HG02840 (cell line): ENCODE measurements at regions not wholly inside any gene's neighbourhood (a gene's known extent, or its start where the extent isn't known, plus 50 kb on each side); places are given as distances from the start of the nearest gene placed in this dataset.
"Not testable (repeated sequence)": the region's sequence is repeated elsewhere in the genome, so short reads cannot be mapped to it uniquely, and the experiment has no call there.

Experiments
- ATAC-seq: cut with Tn5 transposase; IDR thresholded peaks from one replicate; pipeline ENCODE4 v1.9.1; 2021; ENCODE audit warnings: mild to moderate bottlenecking, moderate library complexity, moderate number of reproducible peaks; ENCODE audit not compliant: unreplicated experiment, low FRiP score

- ATAC-seq = no peak
These were observed 480.0 kb upstream of the ZEB2 start for GRCh38 chr2:144999936-145000335.

- no peak for ATAC-seq
These were observed 479.4 kb upstream of the ZEB2 start for GRCh38 chr2:144999071-144999875.

GRCh38 chr2:144998435-144998834, 478.5 kb upstream of the ZEB2 start:
- no peak for ATAC-seq

GRCh38 chr2:144996225-144996795, 476.4 kb upstream of the ZEB2 start:
- ATAC-seq = no peak

DNA sequence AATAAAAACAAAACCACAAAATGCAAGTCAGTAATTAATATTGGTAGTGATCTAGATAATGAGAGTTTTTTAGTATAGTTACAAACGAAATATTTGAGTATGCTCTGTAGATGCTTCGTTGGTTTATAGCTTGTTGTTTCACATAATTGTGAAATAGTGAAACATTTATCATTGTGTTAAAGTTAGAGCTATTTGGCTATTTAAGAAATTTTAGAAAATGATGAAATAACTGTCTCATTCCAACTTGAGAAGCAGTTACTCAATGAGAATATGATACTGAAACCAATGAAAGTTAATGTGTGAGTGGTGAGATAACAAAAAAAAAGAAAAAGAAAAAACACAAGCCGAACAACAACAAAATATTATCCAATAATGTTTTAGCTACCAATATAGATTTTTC, 475.6 kb upstream of the ZEB2 start:
- no peak for ATAC-seq

DNA sequence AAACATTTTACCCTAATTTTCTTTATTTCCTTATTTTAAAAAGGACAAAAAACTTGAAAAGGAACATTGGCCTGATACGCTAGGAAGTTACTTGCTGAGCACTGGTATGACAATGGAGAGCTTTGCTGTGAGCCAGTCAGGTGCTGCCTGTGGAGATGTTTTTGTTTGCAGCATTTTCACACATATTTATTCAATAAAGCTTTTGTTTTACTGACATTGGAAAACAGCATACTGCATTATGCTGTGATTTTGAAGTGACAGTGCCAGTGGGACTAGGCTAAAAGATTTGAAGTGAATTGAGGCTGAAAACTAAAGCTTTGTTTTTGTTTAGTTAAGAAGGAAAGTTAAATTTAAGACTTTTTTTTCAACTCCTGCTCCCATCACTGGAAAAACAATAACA, 470.7 kb upstream of the ZEB2 start:
- ATAC-seq = no peak

GRCh38 chr2:144989579-144990270, 469.8 kb upstream of the ZEB2 start:
- no peak for ATAC-seq

DNA sequence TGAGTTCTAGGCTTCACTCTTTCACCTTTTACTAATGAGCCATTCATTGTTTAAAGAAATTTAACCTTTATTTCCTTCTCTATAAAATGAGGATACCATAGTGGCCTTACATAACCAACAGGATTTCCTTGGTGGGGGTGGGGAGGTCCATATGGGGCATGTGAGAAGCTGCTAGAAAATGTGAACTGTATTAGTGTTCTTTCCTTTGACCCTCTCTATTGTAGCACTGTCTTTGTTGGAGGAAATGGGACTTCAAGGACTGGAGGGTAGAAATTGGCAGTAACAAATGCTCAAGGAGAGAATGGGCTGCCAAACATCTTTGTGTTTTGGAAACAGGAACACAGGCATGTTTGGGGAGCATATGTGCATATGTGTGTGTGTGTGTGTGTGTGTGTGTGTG, 468.7 kb upstream of the ZEB2 start:
- ATAC-seq = no peak

- no peak for ATAC-seq
These were observed 466.8 kb upstream of the ZEB2 start for GRCh38 chr2:144986691-144987090.

- no peak for ATAC-seq
These were observed 464.1 kb upstream of the ZEB2 start for GRCh38 chr2:144984038-144984437.

GRCh38 chr2:144983107-144983506, 463.2 kb upstream of the ZEB2 start:
- ATAC-seq = no peak

DNA sequence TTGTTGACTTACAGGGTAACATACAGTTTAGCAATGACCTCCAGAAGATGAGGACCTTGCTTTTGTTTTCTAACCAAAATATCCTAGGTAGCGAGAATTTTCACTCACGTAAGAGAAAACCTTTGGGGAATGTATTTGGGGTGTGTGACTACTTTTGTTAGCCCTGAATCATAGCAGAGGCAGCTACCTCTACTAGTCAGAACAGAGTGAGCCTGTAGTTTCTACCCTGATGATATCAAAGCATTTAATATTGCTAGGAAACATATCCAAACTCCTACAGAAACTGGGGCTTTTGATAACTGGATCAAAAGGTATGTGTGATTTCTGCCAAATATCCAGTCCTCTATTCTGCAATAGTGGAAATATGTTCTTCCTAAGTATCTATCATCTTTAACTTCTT, 462.6 kb upstream of the ZEB2 start:
- ATAC-seq = no peak

GRCh38 chr2:144975881-144976280, 456.0 kb upstream of the ZEB2 start:
- no peak for ATAC-seq

- ATAC-seq = no peak
These were observed 452.8 kb upstream of the ZEB2 start for GRCh38 chr2:144972676-144973075.

DNA sequence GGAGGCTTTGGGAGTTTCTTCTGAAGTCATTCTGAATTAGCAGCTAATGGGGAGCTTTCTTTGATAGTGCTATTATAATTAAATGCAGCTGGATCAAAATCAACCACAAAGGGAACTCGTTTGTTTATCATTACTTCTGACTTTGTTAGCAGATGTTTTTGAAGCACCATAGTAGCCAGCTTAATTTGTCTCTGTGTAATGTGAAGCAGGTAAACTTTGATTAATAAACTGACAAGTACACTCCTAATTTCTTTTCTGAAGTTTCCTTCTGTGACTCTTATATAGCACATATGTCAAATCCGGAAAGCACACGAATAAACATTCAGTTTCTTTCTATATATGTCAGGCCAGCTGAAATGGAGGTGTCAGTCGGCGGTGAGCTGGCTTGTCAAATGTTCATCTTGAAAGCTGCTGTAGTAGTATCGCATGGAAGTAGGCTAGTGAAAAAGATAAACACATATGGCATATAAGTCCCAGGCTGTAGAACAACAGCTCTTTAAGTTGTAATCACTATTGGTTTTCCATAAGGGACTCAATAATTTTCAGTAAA, 451.9 kb upstream of the ZEB2 start:
- ATAC-seq = no peak

- ATAC-seq = not testable (repeated sequence)
These were observed 450.5 kb upstream of the ZEB2 start for GRCh38 chr2:144970410-144970809.

GRCh38 chr2:144969564-144969963, 449.6 kb upstream of the ZEB2 start:
- not testable (repeated sequence) for ATAC-seq

DNA sequence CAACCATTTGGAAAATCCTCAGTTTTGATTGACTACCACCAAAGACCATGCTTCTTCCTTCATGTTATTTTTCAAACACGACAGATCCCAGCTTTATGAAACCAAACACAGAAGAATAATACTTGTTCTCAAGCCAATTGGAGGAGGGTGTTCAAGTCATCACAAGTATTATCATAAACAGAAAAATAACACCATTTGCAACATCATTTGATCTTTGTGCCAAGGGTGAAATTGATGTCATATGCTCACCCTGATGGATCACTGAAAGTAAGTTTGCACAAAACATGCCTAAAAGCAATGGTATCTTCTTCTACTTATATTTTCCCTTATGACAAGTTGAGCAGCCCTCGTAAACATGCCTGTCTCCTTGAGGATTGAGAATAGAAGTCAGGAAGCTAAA, 448.0 kb upstream of the ZEB2 start:
- ATAC-seq = no peak

DNA sequence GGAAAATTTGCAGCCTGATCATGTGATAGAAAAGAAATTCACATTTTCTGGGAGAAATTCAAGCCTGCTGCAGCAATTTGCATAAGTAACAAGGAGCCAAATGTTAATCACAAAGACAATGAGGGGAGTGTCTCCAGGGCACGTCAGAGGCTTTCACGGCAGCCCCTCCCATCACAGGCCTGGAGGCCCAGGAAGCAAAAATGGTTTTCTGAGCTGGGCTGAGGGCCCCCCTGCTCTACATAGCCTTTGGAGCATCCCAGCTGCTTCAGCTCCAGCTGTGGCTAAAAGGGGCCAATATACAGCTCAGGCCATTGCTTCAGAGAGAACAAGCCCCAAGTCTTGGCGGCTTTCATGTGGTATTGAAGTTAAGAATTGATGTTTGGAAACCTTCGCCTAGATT, 445.3 kb upstream of the ZEB2 start:
- ATAC-seq = no peak

DNA sequence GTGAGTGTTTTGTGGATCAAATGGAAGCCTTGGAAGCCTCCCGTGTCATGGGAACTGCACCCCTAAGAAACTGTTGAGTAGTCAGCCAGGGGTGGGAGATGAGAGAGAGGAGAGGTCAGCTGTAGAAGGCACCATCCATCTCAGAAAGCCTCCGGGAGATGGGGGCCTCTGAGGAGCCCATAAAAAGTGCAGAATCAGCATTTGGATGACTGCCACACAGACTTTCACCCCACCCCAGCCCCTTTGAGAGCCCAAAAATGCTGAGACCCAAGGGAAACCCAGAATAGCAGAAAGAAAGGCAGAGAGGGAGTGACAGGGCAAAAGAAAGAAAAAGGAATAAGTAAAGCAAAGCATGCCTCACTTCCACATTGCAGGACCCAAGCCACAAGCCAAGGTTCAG, 443.1 kb upstream of the ZEB2 start:
- no peak for ATAC-seq

DNA sequence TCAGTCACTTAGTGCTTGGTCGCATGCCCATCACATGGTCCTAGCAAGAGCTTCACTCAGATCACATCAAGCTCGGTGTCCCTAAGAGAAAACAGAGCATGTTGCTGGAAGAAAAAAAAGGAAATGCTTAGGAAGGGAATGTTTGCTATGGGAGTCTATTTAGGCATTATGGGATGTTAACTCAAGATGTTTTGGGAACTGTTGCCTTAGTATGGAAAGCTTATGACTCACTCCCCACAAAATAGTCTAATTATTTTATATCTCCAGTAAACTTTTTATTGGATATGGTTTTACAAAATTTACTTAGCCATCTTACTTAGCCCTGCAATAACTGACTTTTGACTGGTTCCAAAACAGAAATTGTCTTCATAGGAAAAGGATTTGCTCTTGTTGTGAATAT, 439.5 kb upstream of the ZEB2 start:
- ATAC-seq = no peak
